ENCODE measurements at regions not wholly inside any gene's neighbourhood (a gene's known extent, or its start where the extent isn't known, plus 50 kb on each side); places are given as distances from the start of the nearest gene placed in this dataset.

DNA sequence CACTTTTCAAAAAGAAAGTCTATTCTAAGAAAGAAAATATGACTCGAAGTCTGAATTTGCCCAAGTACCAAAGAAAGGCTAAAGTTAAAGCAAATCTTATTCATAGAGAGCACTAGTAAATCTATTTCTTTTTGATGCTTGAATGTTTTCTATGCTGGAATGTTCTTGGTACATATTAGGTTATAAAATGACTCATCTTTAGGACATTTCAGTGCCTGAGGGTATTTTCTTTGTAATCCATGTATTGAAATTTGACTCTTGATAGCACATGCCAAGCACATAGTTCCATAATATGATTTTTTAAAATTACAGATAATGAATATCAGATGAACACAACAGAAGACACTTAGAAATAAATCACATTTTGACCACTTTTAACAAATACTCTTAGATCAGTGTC is 232.8 kb downstream of the TRIML1 start:
- Histone ChIP-seq H2AFZ (ENCODE audit: low read length) (no peak overlapping the region), H3K79me2 (ENCODE audit: control insufficient read depth, insufficient read depth, low read length) (no peaks in the 10 kb centered on the region), H4K20me1 (ENCODE audit: control insufficient read depth, extremely low read depth, insufficient read depth, low read length) (no peaks in the 10 kb centered on the region), H3K9ac (ENCODE audit: insufficient read depth, low read length) (no peak overlapping the region), H3K4me3 (replicated peaks in 1 of 4; ENCODE audit: control extremely low read depth in 1 of 4, insufficient read depth in 1 of 4, low read depth in 3 of 4, low read length in 4 of 4) (no peak overlapping the region), H3K36me3 (ENCODE audit: control insufficient read depth, insufficient read depth, low read length) (no peaks in the 10 kb centered on the region), H3K27me3 (ENCODE audit: control insufficient read depth, insufficient read depth, low read length) (no peaks in the 10 kb centered on the region), H3K9me3 (ENCODE audit: control insufficient read depth, insufficient read depth, low read depth, low read length) (no peaks in the 10 kb centered on the region), H3K4me1 (ENCODE audit: control insufficient read depth, extremely low read depth, insufficient read depth, low read length) (no peaks in the 10 kb centered on the region), H3K4me2 (ENCODE audit: extremely low read depth, insufficient read depth, low read length) (no peak overlapping the region), H3K27ac (ENCODE audit: insufficient read depth, low read length) (no peak overlapping the region)
- TF ChIP-seq, protein P1, sequence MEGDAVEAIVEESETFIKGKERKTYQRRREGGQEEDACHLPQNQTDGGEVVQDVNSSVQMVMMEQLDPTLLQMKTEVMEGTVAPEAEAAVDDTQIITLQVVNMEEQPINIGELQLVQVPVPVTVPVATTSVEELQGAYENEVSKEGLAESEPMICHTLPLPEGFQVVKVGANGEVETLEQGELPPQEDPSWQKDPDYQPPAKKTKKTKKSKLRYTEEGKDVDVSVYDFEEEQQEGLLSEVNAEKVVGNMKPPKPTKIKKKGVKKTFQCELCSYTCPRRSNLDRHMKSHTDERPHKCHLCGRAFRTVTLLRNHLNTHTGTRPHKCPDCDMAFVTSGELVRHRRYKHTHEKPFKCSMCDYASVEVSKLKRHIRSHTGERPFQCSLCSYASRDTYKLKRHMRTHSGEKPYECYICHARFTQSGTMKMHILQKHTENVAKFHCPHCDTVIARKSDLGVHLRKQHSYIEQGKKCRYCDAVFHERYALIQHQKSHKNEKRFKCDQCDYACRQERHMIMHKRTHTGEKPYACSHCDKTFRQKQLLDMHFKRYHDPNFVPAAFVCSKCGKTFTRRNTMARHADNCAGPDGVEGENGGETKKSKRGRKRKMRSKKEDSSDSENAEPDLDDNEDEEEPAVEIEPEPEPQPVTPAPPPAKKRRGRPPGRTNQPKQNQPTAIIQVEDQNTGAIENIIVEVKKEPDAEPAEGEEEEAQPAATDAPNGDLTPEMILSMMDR (conservative IDR thresholded peaks at IDR 0.05 in 1 of 2, IDR thresholded peaks at IDR 0.05 in 1 of 2; ENCODE audit: low read depth in 1 of 2, low read length in 2 of 2), result no peak
- TF ChIP-seq EZH2 (IDR thresholded peaks at IDR 0.05; ENCODE audit: low read length, missing control alignments), result no peak
- peak in 1 of 2 donors; percentile 21 for DNase-seq (ENCODE audit: low read depth in 2 of 2)

DNA sequence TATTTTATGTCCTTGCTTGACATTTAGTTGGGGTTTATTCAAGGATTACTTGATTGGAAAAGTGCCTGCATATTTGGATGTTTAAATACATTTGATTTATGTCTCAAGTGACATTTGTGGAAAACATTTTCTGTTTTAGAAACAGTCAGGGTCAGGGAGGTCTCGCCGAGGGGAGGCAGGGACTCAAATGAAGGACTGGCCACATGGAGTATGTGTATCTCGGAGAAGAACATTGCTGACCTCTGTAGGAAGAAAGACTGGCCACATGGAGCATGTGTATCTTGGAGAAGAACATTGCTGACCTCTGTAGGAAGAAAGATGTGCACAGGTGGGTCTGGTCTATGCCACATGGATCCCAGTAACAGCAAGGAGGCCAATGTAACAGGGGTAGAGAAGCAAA is 233.6 kb downstream of the TRIML1 start:
- no peak overlapping the region for H3K4me3 ChIP-seq (replicated peaks in 1 of 4; ENCODE audit: control extremely low read depth in 1 of 4, insufficient read depth in 1 of 4, low read depth in 3 of 4, low read length in 4 of 4)
- no peaks in the 10 kb centered on the region for H3K9me3 ChIP-seq (ENCODE audit: control insufficient read depth, insufficient read depth, low read depth, low read length)
- no peak for TF ChIP-seq EZH2 (IDR thresholded peaks at IDR 0.05; ENCODE audit: low read length, missing control alignments)
- TF ChIP-seq, protein P1 (conservative IDR thresholded peaks at IDR 0.05 in 1 of 2, IDR thresholded peaks at IDR 0.05 in 1 of 2; ENCODE audit: low read depth in 1 of 2, low read length in 2 of 2), result no peak
- H2AFZ ChIP-seq (ENCODE audit: low read length), result no peak overlapping the region
- no peak overlapping the region for H3K9ac ChIP-seq (ENCODE audit: insufficient read depth, low read length)
- no peak overlapping the region for H3K27ac ChIP-seq (ENCODE audit: insufficient read depth, low read length)
- H3K36me3 ChIP-seq (ENCODE audit: control insufficient read depth, insufficient read depth, low read length), result no peaks in the 10 kb centered on the region
- H4K20me1 ChIP-seq (ENCODE audit: control insufficient read depth, extremely low read depth, insufficient read depth, low read length), result no peaks in the 10 kb centered on the region
- no peaks in the 10 kb centered on the region for H3K79me2 ChIP-seq (ENCODE audit: control insufficient read depth, insufficient read depth, low read length)
- no peaks in the 10 kb centered on the region for H3K27me3 ChIP-seq (ENCODE audit: control insufficient read depth, insufficient read depth, low read length)
- DNase-seq (ENCODE audit: low read depth in 2 of 2), result peak in 1 of 2 donors; percentile 18
- no peak overlapping the region for H3K4me2 ChIP-seq (ENCODE audit: extremely low read depth, insufficient read depth, low read length)
- H3K4me1 ChIP-seq (ENCODE audit: control insufficient read depth, extremely low read depth, insufficient read depth, low read length), result no peaks in the 10 kb centered on the region

DNA sequence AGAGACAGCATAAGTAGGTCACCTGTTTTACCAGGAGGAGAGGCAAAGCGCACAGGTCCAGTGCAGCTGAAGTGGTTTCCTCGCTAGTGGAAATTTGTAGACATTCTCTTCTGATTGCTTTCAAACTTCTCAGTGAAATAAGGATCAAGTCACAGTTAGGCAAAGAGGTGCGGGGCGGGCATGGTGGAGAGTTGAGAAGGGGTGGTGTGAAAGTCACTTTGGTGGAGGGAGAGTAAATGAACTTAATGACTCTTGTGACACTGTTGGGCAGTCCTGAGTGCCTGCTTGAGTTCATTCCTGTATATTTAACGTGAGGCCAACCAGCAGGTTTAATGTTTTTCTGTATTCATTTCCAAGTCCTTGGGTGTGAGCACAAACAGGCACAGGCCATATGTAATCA is 235.6 kb downstream of the TRIML1 start:
- Histone ChIP-seq H3K4me2 (ENCODE audit: extremely low read depth, insufficient read depth, low read length) (no peak overlapping the region), H3K27me3 (ENCODE audit: control insufficient read depth, insufficient read depth, low read length) (no peaks in the 10 kb centered on the region), H3K27ac (ENCODE audit: insufficient read depth, low read length) (no peak overlapping the region), H2AFZ (ENCODE audit: low read length) (no peak overlapping the region), H3K36me3 (ENCODE audit: control insufficient read depth, insufficient read depth, low read length) (no peaks in the 10 kb centered on the region), H4K20me1 (ENCODE audit: control insufficient read depth, extremely low read depth, insufficient read depth, low read length) (no peaks in the 10 kb centered on the region), H3K4me3 (replicated peaks in 1 of 4; ENCODE audit: control extremely low read depth in 1 of 4, insufficient read depth in 1 of 4, low read depth in 3 of 4, low read length in 4 of 4) (no peak overlapping the region), H3K9me3 (ENCODE audit: control insufficient read depth, insufficient read depth, low read depth, low read length) (no peaks in the 10 kb centered on the region), H3K9ac (ENCODE audit: insufficient read depth, low read length) (no peak overlapping the region), H3K79me2 (ENCODE audit: control insufficient read depth, insufficient read depth, low read length) (no peaks in the 10 kb centered on the region), H3K4me1 (ENCODE audit: control insufficient read depth, extremely low read depth, insufficient read depth, low read length) (no peaks in the 10 kb centered on the region)
- TF ChIP-seq, protein P1 (conservative IDR thresholded peaks at IDR 0.05 in 1 of 2, IDR thresholded peaks at IDR 0.05 in 1 of 2; ENCODE audit: low read depth in 1 of 2, low read length in 2 of 2), result no peak
- no peak for TF ChIP-seq EZH2 (IDR thresholded peaks at IDR 0.05; ENCODE audit: low read length, missing control alignments)
- no peak for DNase-seq (ENCODE audit: low read depth in 2 of 2)

Data from fibroblast of lung (primary cell).